Stimulated activated CD4-positive, alpha-beta T cell treated with anti-CD3 and anti-CD28 coated beads, TNF-alpha, amount 100 ng/mL, for 24 hours (primary cell): ENCODE measurements at regions not wholly inside any gene's neighbourhood (a gene's known extent, or its start where the extent isn't known, plus 50 kb on each side); places are given as distances from the start of the nearest gene placed in this dataset.

Source experiments
- DNase-seq, 3 experiments: peaks; one replicate each; pipeline ENCODE4 v3.0.0-alpha.2; 2020; ENCODE audit warnings: low read depth in 3 of 3

DNA sequence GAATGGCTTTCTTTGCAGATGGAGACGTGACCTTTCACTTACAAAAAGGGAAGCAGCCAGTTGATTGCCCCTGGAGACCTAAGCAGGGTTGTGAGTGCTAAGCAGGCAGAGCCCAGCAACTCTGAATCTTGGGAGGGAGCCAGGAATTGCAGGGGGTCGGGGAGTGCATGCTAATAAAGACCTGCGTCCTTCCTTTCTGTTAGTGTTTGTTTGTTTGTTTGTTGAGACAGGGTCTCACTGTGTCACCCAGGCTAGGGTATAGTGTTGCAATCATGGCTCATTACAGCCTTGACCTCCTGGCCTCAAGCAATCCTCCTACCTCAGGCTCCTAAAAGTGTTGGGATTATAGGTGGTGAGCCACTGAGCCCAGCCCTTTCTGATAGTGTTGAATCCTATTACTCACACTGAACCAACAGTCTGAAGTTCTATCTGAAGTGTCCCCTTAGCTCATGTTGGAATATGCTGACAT is 137.4 kb downstream of the CEP135 start:
- no peak for DNase-seq

DNA sequence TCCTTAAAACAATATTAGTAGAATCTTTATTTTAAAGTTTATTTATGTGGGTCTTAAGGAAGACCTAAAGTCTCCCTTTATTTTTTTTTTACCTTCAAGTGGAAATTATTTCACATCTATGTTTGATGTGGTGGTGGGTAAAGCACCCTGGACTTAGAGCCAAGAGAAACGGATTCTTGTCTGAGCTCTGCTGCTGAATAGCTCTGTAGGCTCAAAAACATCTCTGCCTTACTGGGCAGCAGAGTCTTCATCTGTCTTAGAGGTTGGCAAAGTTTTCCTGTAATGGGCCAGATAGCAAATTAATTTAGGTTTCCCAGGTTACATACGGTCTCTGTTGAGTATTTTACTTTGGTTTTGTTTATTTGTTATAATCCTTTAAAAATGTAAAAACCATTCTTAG is 136.5 kb downstream of the CEP135 start:
- DNase-seq = no peak

DNA sequence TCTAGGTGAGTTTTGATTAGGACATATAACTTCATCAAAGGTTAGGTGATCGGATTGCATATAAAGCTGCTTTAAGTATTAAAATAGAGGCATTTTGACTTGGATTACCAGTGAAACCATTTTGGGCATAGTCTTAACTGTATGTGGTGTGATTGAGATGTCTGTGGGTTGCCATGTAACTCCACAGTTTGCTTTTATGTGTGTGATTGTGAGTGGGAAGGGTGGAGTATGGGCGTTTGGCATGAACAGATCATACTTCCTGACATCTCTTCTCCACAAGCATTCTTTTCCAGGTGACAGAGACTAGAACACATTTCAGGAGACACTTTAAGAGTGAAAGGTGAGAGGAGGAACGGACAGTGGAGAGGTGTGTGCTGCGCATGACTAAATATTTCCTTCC is 136.1 kb downstream of the CEP135 start:
- no peak for DNase-seq
